NCI-H2107 treated with DMSO at 0.1 percent for 48 hours (cell line): ENCODE measurements at regions not wholly inside any gene's neighbourhood (a gene's known extent, or its start where the extent isn't known, plus 50 kb on each side); places are given as distances from the start of the nearest gene placed in this dataset.
A peak's percentile ranks its signal among the peaks of the same experiment; 100 is the strongest.

Source experiments
- DNase-seq: peaks from one replicate; lab custom pipeline; 2025; ENCODE audit not compliant: unreplicated experiment; lab: John Stamatoyannopoulos, UW

GRCh38 chr10:63707254-63707910, 186.2 kb downstream of the REEP3 start:
- DNase-seq = peak; percentile 38

DNA sequence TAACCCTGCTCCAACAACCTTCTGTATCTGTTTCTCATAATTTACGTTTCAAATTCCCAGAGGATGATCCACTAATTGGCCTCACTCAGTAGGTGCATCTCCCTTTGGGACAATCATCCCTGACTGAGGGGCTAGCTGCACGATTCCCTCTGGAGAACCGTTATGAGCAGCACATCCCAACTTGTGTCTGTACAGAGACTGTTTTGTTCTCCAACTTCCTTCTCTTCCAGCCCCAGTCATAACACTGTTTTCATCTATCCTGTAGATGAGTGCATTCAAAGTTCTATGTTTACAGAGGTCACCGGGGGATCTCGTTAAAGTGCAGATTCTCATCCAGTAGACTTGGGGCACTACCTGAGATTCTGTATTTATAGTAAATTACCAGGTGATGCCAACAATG, 187.2 kb downstream of the REEP3 start:
- DNase-seq = no peak

GRCh38 chr10:63710703-63711102, 189.5 kb downstream of the REEP3 start:
- DNase-seq = no peak

DNA sequence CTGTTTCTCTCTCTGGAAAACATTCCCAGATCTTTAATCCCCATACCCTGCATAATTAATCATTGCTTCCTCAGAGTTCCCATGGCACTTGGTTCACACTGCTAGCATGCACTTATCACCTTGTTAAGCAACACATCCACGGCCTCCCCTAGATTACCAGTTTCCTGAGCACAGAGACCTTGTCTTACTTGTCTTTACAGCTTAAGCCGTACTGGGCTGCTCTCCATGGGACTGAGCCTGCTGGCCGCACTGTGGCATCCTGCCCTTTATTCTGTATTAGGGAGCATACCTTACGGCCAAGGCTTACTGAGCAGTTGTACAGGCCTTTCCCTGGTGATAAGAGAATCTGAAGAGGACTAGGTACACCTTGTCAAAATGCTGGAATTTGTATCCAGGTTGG, 190.2 kb downstream of the REEP3 start:
- DNase-seq = no peak

DNA sequence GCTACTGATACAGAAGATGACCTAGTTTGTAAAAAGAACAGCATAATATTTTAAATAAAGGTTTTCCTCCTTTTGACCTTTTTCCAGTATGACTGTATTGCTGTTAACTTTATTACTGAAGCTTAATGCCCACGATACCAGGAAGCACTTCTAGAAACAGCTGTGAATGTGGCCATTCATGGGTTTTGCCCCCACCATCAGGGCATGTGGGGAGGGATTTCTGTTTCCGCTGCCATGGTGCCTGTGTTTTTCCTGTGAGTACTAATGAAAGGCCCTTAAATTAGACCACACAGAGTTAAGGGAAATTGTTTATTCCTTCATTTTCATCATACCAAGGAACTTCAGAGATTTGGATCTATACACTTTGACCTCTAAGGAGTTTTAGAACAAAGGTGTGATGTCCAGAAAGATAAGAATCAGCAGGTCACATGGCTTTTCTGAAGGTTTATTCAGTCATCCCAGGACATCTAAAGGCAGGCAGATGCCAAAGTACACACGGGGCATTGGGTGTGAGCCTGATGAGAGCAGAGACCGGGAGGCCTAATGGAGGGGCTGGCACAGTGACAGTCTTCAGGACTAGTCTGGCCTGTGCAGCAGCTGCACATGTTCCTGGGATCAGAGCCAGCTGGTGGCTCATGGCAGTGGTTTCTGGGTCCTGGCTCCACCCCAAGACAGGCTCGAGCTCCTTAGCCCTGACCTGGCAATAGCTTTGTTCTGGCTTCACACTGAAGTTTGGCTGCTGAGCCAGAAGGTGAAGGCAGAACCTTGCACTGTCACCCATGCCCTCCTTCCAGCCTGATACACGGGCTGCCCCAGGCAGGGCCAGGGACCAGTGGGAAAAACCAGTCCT, 190.9 kb downstream of the REEP3 start:
- DNase-seq = peak; percentile 80

DNA sequence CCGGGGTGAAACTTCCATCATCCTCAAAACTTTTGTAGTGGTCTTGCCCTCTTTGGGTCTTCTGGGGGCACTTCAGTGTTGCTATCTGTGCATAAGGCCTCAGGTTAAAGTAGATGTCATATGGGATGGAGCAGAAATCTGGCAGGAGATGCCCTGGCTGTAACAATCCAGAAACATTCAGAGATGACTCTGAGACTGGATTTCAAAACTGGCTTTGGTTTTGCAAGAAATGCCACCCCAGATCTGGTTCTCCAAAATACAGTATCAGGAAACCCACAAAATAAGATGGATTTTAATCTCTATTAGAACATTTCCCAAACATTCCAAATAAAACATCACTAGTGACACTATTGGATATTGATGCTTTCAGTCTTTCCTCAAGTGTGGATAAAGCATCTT, 191.5 kb downstream of the REEP3 start:
- no peak for DNase-seq

- peak; percentile 85 for DNase-seq
Observed at GRCh38 chr10:63713191-63714144, 192.3 kb downstream of the REEP3 start.

GRCh38 chr10:63716016-63716580, 194.9 kb downstream of the REEP3 start:
- DNase-seq = no peak

DNA sequence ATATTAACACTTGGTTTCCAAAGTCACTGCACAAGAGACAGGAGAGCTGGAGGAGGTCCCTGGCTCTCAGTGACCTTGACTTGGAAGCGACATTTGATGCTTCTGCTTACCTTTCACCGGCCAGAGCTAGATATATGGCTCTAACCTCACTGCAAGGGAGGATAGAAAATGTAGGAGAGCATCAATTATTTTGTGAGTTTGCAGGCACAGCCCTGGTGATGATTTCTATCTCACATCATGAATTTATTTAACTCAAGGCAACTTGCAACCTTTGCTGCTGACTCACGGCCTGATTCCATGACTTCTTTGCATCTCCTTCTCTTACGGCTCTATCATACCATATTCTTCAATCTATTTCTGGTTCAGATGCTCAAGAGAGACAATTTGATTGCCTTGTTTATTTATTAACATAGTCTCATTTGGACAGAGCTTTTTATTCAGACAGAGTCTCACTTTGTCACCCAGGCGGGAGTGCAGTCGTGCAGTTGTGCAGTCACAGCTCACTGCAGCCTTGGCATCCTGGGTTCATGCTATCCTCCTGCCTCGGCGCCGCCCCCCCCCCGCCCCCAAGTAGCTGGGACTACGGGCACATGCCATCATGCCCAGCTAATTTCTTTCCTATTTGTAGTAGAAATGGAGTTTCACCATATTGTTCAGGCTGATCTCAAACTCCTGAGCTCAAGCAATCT, 196.0 kb downstream of the REEP3 start:
- DNase-seq = no peak

- DNase-seq = no peak
Observed at GRCh38 chr10:63718006-63718405, 196.8 kb downstream of the REEP3 start.

GRCh38 chr10:63718421-63718820, 197.2 kb downstream of the REEP3 start:
- DNase-seq = peak; percentile 9

GRCh38 chr10:63719226-63719856, 198.1 kb downstream of the REEP3 start:
- DNase-seq = no peak

DNA sequence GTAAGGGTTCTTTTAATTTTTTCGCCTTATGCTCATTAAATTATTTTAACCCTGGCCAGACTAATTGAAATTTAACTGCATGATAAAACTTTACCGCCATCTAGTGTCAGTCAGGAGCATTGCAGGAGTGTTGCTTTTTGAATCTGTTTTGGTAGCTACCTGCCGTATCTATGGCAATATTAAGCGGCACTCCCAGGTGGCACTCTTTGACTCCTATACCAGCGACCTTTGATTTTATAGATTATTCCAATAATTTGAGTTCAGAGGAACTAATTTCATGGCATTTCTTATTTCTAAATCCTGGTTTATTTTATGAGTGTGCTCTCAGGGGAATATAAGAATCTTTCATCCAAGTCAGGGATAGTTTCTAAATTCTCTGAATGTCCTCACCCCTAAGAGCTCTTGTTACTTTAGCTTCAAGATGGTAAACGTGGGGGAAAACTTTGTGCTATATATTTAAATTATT, 198.9 kb downstream of the REEP3 start:
- DNase-seq = peak; percentile 48

DNA sequence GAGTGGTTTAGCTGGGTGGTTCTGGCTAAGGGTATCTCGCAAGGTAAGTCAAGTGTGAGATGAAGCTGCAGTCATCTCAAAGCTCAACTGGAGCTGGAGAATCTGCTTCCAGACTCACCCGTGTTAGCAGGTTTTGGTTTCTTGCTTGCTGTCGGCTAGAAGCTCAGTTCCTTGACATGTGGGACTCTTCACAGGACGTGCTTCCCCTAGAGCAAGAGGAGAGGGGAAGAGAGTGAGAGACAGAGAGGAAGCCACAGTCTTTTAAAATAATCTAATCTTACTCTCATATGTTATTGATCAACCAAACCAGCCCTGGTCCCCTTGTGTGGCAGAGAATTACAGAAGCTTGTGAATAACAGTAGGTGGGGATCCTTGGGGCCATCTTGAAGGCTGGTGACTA, 199.5 kb downstream of the REEP3 start:
- no peak for DNase-seq

GRCh38 chr10:63722537-63722936, 201.3 kb downstream of the REEP3 start:
- DNase-seq = no peak

DNA sequence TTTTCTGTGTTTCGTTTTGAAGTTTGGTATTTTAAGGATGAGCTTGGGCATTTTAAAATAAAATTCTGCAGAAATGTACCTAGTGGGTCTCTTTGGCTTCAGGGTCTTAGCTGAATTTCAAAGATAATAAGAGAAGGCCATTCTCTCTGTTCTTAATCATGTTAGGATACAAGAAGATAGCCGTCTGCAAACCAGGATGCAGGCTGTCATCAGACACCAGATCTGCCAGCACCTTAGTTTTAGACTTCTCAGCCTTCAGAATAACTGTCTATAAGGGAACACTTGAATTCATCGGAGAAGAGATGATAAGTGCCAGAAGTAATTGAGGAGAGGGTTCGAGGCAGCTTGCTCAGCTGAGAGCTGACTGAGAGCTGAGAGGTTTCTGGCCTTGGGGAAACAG, 202.1 kb downstream of the REEP3 start:
- DNase-seq = no peak

DNA sequence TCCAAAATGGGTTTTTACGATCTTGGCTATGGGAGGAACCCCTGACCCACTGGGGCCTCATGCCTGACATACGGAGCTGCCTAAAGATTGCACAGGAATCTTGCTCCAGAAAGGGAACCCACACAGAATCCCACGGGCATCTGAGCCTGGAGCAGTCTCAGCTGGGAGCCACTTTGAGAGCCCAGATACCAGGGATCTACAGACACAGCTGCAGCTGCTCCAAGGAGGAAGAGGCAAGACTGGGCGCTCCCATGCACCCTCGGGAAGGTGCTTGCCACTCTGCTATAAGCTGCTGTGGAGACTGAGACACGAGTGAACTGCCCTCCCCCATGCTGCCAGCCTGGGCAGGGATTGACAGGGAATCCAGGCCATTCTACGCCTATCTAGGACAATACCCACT, 202.5 kb downstream of the REEP3 start:
- no peak for DNase-seq

DNA sequence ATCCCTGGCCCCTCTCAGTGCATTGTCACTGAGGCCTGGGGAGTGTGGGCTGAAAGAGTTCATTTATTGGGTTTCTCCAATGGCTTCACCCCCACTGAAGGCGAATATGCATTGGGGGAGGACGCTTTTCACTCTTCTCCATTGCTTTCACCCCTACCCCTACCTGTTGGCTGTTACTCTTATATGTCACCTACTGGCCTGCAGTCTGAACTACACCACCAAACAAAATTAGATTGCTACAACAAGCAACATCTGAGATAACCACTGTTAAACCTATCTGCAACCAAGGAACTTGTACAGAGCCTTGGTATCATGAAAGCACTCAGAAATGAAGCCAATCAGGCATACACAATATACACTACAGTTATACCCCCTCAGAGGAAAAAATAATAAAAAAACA, 203.7 kb downstream of the REEP3 start:
- DNase-seq = no peak

GRCh38 chr10:63726867-63727266, 205.7 kb downstream of the REEP3 start:
- DNase-seq = no peak

DNA sequence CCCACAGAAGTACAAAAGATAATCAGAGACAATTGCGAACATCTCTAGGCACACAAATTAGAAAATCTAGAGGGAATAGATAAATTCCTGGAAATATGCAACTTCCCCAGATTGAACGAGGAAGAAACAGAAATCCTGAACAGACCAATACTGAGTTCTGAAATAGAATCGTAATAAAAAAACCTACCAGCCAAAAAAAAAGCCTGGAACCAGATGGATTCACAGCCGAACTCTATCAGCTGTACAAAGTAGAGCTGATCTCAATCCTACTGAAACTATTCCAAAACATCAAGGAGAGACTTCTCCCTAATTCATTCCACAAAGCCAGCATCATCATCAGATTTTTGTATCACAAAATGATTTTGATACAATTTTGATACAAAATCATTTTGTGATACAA, 206.4 kb downstream of the REEP3 start:
- no peak for DNase-seq
